GM21423 (cell line): ENCODE measurements at regions not wholly inside any gene's neighbourhood (a gene's known extent, or its start where the extent isn't known, plus 50 kb on each side); places are given as distances from the start of the nearest gene placed in this dataset.
"Not testable (repeated sequence)": the region's sequence is repeated elsewhere in the genome, so short reads cannot be mapped to it uniquely, and the experiment has no call there.

Experiments used
- ATAC-seq: cut with Tn5 transposase; IDR thresholded peaks from one replicate; pipeline ENCODE4 v1.9.1; 2021; ENCODE audit warnings: mild to moderate bottlenecking, moderate library complexity; ENCODE audit not compliant: unreplicated experiment

DNA sequence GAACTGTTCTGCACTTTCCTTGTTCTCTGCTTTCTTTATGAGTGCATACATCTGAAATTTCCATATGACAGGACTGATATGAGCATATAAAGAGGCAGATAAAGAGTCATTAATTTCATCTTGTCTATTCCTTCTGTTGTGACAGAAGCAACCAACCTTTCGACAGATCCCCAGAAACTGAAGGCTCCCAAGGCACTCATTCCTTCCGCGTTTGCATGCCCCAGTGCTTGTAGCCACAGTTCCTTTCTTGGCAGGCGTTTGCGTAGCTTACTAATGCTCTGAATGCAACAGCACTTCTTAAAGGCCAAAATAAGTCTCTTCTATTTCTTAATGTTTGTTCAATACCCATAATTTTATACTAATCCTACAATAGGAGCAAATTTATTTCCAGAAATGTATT, 94.0 kb upstream of the TBL1X start:
- no peak for ATAC-seq

DNA sequence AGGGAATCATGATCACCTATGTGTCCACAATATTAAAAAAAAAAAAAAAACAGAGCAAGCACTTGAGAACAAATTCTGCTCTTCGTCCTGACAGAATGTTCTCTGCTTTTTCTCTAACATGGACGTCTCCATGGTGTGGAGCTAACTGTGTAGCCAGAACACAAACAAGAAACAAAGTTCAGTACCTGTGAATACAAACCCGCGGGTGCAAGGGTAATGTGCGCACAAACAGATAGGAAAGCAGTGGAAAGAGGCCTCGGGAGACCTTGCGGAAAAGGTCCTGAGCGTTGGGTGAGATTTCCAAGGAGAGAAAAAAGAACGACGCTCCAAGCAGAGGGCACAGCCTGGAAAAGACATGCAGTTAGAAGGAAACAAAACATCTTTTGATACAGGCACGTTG, 92.0 kb upstream of the TBL1X start:
- no peak for ATAC-seq

DNA sequence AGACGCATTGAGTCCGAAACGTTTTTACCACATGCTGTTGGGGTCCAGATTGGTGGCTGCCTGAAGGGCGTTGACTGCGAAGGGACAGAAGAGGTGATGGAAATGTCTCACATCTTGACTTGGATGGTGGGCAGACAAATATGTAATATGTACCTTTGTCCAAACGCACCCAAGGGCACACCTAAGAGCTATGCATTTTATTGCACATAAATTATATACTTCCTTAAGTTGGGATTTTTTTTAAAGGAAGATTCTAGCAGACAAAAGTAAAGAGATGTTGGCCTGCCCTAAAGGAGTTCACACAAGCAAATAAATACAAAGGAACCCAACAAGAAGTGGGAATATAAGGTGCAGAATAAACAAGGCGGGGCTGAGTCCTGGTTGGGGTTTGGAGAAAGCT, 91.1 kb upstream of the TBL1X start:
- no peak for ATAC-seq

DNA sequence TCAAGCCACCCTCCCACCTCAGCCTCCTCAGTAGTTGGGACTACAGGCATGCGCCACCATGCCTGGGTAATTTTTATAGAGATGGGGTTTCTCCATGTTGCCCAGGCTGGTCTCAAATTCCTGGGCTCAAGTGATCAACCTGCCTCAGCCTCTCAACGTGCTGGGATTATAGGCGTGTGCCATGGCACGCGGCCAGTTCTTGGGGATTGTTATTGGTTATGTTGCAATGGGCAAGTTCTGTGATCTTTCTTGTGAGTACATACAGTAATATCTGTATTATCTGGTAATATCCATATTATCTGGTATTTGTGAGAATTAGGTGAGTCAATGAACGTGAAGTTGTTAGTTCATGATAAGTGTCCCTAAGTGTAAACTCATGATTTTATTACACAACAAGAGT, 90.3 kb upstream of the TBL1X start:
- no peak for ATAC-seq

DNA sequence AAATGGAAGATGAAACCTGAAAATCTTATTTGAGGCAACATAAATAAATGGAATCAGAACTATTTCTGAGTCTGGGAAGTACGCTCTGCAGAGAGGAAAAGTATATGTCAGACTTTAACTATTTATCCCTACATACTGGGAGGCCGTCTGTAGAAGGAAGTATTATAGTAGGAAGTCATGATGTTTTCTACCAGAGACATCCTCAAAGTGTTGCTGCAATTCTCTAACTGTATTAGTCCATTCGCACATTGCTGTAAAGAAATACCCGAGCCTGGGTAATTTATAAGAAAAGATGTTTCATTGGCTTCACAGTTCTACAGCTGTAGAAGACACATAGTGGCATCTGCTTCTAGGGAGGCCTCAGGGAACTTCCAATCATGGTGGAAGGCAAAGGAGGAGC, 88.7 kb upstream of the TBL1X start:
- no peak for ATAC-seq

DNA sequence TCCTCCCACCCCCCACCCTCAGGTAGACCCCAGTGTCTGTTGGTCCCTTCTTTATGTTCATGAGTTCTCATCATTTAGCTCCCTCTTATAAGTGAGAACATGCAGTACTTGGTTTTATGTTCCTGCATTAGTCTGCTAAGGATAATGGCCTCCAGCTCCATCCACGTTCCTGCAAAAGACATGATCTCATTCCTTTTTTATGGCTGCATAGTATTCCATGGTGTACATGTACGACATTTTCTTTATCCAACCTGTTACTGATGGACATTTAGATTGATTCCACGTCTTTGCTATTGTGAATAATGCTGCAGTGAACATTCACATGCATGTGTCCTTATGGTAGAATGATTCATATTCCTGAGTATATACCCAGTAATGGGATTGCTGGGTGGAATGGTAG, 87.6 kb upstream of the TBL1X start:
- not testable (repeated sequence) for ATAC-seq

DNA sequence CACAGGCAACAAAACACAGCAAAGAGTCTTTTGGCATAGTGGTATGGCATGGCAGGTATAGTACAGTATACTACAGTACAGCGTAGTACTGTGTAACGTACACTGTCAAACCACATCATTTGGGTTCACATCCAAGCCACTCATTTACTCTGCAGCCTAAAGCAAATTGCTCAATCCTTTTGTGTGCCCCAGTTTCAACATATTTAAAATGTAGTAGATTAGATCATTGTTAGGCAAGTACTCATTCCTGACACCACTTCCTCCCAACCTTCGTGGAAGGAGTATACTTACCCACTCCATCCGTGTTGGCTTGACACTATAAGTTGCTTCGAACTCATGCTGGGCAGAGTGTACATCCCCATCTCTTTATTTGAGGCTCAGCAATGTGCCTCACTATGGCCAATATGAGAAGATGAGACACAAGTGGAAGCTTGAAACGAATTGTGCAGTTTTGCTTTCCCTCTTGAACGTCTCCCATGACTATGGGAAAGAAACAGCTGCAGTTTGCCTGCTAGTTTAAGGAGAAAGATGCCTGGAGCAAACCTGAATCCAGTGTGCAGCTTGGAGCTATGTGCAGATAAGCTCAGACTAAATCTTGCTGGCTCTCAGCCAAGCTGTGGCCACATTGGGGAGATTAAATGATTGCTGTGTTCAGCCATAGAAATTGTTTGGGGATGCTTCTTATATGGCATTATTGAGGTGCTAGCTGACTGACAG, 85.7 kb upstream of the TBL1X start:
- no peak for ATAC-seq

DNA sequence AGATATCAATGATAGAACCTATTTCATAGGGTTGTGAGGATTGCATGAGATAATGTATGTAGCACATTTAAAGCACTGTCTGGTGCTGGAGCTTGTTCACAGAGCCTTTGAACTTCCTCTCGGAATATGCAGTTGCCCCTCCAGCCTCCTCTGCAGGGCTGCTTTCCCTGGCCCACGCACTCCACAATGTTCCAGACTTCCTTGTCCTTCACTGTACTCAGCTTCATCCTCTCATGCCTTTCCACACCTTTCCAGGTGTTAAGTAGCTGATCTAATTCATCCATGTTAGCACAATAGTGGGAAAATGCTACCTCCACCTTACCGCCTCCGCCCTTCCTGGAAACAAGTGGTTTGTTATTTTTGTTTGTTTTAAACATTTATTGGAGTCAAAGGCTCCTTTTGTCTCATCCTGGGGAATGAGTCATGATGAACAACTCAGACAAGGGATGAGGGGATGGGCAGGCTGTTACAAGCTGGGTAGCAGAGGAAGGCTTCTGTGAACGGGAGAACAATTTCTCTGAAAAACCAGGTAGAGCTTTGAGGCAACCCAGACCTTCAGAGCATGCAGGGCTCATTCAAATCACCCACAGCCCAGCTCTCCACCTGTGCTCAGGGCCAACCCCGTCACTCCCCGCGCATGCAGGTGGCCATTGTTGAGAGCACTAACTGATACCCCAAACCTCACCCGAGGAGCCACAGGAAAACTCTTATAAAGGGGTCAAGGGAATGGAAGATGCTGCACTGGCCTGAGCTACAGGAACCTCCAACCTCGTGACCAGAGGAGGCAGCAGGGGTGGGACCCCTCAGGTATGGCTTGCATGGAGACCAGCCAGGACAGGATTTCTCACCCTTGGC, 84.9 kb upstream of the TBL1X start:
- ATAC-seq: no peak

DNA sequence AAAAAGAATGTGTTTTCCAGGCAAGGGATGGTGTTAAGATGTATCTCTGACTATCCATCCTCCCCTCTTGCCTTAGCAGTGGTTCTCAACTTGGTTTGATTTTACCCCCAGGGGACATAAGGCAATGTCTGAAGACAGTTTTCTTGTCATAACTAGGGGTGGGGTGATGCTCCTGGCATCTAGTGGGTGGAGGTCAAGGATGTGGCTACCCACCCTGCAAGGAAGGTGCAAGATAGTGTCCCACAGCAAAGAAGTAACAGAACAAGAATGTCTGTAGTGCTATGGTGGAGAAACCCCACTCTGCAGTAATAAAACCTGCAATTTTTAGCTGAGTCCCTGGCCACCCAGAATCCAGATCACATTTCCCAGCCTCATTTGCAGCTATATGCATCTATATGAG, 81.2 kb upstream of the TBL1X start:
- no peak for ATAC-seq

DNA sequence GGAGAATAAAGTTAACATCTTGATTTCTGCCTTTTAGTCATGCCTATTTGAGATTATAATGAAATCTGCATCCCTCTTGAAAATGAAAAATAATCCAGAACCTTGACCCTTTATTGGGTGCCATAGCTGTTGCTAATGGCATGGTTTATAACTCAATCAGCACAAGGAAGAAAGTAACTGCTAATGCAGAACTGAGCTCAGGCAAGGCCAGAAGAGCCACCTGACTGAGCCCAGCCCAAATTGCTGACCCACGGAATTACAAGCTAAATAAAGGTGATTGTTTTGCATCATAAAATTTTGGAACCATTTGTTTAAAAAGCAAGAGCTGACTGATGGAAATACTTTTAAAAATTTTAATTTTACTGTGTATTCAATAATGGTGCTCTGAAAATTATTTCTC, 76.4 kb upstream of the TBL1X start:
- ATAC-seq: no peak

DNA sequence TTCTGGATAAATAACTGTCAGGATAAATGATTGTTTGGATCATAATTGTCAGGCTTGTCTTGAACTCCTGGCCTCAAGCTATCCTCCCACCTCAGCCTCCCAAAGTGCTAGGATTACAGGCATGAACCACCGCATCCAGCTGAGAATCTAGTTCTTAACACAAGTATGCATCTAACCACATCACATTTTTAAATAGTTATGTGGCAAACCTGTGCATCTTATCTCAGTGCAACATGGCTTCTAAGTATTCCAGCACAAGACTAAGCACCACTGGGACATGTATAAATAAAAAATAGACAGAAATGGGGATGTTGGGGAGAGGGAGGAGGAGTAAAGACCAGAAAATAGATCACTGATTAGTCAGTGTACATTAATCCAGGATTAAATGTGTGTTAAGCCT, 74.7 kb upstream of the TBL1X start:
- ATAC-seq: no peak

DNA sequence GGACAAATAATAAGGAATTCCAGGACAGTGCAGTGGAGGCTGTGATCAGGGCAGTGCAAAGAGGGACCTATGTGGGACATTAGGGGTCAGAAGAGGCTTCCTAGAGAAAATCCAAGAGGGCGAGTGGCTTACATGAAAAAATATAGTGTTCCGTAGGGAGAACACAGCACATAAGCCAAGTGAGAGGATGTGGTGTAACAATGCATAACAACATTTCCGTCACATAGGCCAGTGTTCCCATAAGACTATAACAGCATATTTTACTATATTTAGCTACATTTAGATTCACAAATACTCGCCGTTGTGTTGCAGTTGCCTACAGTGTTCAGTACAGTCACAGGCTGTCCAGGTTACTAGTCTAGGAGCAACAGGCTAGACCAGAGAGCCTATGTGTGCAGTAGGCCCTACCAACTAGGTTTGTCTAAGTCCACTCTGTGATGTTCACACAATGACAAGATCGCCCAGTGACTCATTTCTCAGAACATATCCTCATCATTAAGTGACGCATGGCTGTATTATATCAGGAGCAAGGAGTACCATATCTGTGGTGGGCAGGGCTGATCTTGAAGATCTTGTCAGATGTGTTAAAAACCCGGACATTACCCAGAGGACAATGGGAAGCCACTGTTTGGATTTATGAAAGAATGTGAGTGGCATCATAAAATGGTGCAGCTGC, 74.0 kb upstream of the TBL1X start:
- no peak for ATAC-seq

DNA sequence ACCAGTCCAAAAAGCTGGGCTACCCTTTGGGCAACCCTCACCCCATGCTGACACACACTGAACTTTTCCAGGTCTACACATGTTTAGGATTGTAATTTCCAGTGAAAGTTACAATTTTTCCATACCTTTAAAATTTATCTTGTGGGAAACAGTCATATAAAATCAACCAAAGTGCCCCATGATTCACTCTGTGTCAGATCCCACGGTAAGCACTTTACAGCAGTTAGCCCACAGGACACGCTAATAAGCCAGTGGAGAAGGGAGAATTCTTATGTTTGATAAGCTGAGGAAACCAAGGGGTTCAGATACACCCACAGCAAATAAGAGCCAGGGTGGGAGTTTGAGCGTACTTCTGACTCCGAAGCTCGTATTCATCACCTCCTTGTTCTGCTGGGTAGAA, 72.4 kb upstream of the TBL1X start:
- ATAC-seq: no peak

DNA sequence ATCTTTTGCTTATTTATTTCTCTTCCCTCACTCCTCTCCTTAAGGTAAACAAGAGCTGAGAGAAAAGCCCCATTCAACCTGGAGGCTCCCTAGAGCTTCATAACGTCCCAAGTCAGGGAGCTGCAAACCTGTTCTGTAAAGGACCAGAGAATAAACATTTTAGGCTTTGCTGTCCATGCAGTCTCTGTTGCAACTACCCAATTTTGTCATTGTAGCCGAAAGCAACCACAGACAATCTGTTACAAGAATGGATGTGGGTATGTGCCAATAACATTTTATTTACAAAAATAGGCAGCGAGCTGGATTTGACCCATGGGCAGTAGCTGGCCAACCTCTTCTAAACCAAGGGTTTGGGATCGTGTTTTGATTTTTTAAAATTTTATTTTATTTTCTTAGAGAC, 71.3 kb upstream of the TBL1X start:
- no peak for ATAC-seq

DNA sequence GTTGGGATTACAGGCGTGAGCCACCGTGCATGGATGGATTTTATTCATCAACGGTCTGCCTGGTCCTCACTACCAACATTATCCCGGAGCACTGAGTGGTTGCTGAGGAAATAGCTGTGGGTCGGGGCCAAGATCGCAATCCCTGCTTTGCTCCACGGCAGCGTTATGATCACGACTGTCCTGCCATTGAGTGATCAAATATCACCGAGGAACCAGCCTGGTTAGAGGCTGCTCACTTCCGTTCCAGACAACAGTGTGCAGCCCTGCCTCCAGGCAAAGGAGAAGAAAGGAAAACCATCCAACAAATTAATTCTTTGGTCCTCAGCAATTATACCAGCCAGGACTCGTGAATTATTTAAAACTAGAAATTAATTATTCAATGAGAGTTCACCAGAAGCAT, 70.6 kb upstream of the TBL1X start:
- no peak for ATAC-seq

DNA sequence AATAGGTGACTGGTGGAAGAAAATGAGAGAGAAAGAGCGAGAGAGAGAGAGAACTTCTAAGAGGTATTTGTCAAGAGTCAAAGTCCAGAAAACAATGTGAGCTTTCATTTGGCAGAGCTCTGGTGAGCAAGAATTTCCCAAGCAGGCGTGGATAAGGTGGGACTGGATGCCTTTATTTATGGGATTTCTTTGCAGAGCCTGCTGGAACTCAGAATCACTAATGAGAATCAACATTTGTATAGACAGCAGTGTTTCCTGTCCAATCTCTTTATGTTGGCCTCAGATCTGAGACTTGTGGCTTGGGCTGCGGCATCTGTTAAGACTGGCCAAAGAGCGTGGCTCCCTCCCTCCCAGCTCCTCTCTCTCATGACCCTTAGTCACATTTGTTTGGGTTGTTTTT, 67.9 kb upstream of the TBL1X start:
- no peak for ATAC-seq

DNA sequence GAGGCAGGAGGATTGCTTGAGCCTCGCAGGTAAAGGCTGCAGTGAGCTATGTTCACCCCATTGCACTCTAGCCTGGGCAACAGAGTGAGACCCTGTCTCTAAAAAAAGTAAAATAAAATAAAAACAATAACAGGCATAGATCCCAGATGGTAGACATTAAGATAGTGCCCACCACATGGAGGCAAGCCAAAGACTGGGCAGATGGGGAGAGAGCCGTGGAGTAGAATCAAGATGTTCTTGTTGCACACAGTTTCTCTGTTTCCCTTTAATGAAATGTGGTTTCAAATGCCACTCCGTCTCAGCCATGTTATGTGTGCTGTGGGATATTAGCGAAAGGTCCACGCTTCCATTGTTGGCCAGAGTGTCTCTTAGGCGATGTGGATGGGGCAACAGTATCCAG, 63.8 kb upstream of the TBL1X start:
- ATAC-seq: no peak

DNA sequence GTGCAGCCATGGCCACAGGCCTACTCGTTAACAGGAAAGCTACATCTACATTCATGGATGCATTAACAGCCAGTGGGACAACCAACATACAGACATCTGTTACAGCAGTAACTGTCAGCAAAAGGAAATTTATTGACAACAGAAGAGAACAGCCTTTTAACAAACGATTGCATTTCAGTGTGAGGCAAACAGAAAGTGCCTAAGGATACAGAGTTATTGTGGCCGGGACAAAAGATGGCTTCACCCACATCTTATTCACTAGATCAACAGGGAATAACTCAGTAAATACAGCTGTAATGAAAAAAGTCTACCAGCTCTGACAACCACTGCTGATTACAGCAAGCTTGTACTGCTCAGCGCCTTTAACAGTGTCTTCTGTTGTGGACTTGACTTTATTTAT, 61.5 kb upstream of the TBL1X start:
- ATAC-seq: no peak

DNA sequence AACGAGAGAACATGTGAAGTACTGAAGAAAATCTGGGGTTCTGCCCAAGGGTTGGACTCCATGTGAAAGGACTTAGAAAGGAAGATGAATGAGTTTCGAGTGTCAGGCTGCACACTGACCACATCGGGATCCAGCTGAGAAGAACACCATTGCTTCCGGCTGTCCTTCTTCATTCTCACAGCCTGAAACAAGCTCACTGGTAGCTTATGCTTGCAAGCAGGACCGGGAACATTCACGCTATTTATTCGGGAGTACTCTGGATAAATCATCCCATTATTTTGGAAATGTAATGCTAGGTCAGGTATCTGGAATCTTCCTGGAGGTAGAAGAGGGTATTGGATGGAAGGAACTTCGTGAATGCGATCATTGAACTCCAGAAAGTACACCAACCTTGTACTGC, 59.2 kb upstream of the TBL1X start:
- ATAC-seq: not testable (repeated sequence)

DNA sequence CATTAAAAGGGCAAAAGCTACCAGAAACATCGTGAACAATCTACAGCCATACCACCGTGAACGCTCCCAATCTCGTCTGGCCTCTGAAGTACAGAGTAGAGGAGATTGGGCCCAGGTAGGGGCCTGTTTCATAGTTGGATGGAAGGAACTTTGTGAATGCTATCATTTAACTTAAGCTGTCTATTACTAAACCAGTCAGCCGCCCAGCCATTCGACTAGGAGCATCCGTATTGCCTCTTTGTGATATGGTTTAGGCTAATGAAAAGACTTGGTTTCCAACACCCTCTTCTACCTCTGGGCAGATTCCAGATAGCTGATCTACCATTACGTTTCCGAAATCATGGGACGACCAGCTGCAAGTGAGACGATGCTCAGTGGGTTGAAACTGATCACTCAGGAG, 54.0 kb upstream of the TBL1X start:
- ATAC-seq: not testable (repeated sequence)

DNA sequence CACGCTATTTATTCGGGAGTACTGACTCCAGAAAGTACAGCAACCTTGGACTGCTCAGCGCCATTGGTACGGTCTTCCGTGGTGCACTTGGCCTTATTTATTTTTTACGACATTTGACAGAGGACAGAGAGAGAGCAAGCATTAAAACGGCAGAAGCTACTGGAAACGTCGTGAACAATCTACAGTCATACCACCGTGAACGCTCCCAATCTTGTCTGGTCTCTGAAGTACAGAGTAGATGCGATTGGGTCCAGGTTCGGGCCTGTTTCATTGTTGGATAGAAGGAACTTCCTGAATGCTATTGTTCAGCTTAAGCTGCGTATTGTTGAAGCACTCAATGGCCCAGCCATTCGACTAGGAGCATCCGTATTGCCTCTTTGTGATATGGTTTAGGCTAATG, 53.2 kb upstream of the TBL1X start:
- not testable (repeated sequence) for ATAC-seq

DNA sequence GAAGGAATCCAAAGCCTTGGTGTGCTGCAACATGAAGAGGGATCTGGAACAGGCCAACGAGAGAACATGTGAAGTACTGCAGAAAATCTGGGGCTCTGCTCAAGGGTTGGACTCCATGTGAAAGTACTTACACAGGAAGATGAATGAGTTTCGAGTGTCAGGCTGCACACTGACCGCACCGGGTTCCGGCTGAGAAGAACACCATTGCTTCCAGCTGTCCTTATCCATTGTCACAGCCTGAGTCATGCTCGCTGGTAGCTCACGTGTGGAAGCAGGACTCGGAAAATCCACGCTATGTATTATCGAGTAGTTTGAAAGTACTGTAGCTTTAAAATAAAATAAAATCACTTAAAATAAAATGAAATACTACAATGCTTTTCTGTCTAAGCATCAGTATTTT, 50.4 kb upstream of the TBL1X start:
- ATAC-seq: no peak
